SK-N-SH treated with all-trans-retinoic acid at 6 μM for 48 hours (cell line): ENCODE measurements at regions not wholly inside any gene's neighbourhood (a gene's known extent, or its start where the extent isn't known, plus 50 kb on each side); places are given as distances from the start of the nearest gene placed in this dataset.
"Not testable (repeated sequence)": the region's sequence is repeated elsewhere in the genome, so short reads cannot be mapped to it uniquely, and the experiment has no call there.

Experiments
- ATAC-seq: fragments of 200-7000 bp; cut with Tn5 transposase; 3 replicates; pipeline ENCODE4 v1.9.1; 2020; ENCODE audit warnings: mild to moderate bottlenecking, moderate library complexity
- ARNTL ChIP-seq: fragments of 450-650 bp; formaldehyde crosslinking; IDR thresholded peaks from 2 replicates; pipeline ENCODE4 v1.5.0; 2020; ENCODE audit warnings: low read depth, mild to moderate bottlenecking, moderate library complexity, borderline replicate concordance
- BACH2 ChIP-seq: fragments of 250-450 bp; sonication (Bioruptor Pico); IDR thresholded peaks from 2 replicates; pipeline ENCODE4 v1.9.0; 2021; ENCODE audit warnings: mild to moderate bottlenecking, borderline replicate concordance
- CREB5 ChIP-seq: fragments of 250-450 bp; sonication (Bioruptor Pico); IDR thresholded peaks from 2 replicates; pipeline ENCODE4 v1.5.1; 2020; ENCODE audit warnings: low read depth, mild to moderate bottlenecking, moderate library complexity
- CSDC2 ChIP-seq: fragments of 250-450 bp; sonication (Bioruptor Pico); IDR thresholded peaks from 2 replicates; pipeline ENCODE4 v1.5.0; 2020; ENCODE audit warnings: mild to moderate bottlenecking, moderate library complexity
- CSRNP3 ChIP-seq: fragments of 250-450 bp; sonication (Bioruptor Pico); IDR thresholded peaks from 2 replicates; pipeline ENCODE4 v1.5.1; 2021; ENCODE audit warnings: mild to moderate bottlenecking, moderate library complexity
- ESRRG ChIP-seq: fragments of 250-450 bp; sonication (Bioruptor Pico); IDR thresholded peaks from 2 replicates; pipeline ENCODE4 v1.6.1; 2021; ENCODE audit warnings: mild to moderate bottlenecking
- GLIS3 ChIP-seq: fragments of 250-450 bp; sonication (Bioruptor Pico); IDR thresholded peaks from 2 replicates; pipeline ENCODE4 v1.5.0; 2020; ENCODE audit warnings: mild to moderate bottlenecking, moderate library complexity
- ISL1 ChIP-seq: fragments of 250-450 bp; sonication (Bioruptor Pico); IDR thresholded peaks from 2 replicates; pipeline ENCODE4 v2.1.2; 2022; ENCODE audit warnings: mild to moderate bottlenecking, moderate library complexity
- OSR1 ChIP-seq: fragments of 250-450 bp; sonication (Bioruptor Pico); IDR thresholded peaks from 2 replicates; pipeline ENCODE4 v1.8.0; 2022; ENCODE audit warnings: moderate library complexity, mild to moderate bottlenecking, inconsistent platforms
- PATZ1 ChIP-seq: fragments of 250-450 bp; sonication (Bioruptor Pico); IDR thresholded peaks from 2 replicates; pipeline ENCODE4 v1.8.0; 2020; ENCODE audit warnings: mild to moderate bottlenecking, moderate library complexity, borderline replicate concordance
- PPARA ChIP-seq: fragments of 250-450 bp; sonication (Bioruptor Pico); IDR thresholded peaks from 2 replicates; pipeline ENCODE4 v1.5.0; 2020; ENCODE audit warnings: mild to moderate bottlenecking, borderline replicate concordance
- RARB ChIP-seq: fragments of 250-450 bp; sonication (Bioruptor Pico); IDR thresholded peaks from 2 replicates; pipeline ENCODE4 v1.8.0; 2021; ENCODE audit warnings: mild to moderate bottlenecking, moderate library complexity
- SNAI2 ChIP-seq: fragments of 250-450 bp; sonication (Bioruptor Pico); IDR thresholded peaks from 2 replicates; pipeline ENCODE4 v1.5.0; 2020; ENCODE audit warnings: mild to moderate bottlenecking, moderate library complexity
- TCF4 ChIP-seq: fragments of 250-450 bp; sonication (Bioruptor Pico); IDR thresholded peaks from 2 replicates; pipeline ENCODE4 v1.8.0; 2021; ENCODE audit warnings: mild to moderate bottlenecking, moderate library complexity, borderline replicate concordance
- TOX ChIP-seq: fragments of 250-450 bp; sonication (Bioruptor Pico); IDR thresholded peaks from 2 replicates; pipeline ENCODE4 v1.8.0; 2021; ENCODE audit warnings: mild to moderate bottlenecking, moderate library complexity, borderline replicate concordance
- ZC3H10 ChIP-seq: fragments of 250-450 bp; sonication (Bioruptor Pico); IDR thresholded peaks from 2 replicates; pipeline ENCODE4 v1.5.1; 2021; ENCODE audit warnings: mild to moderate bottlenecking, moderate library complexity
- ZFP3 ChIP-seq: fragments of 250-450 bp; sonication (Bioruptor Pico); IDR thresholded peaks from 2 replicates; pipeline ENCODE4 v1.5.0; 2020; ENCODE audit warnings: mild to moderate bottlenecking, moderate library complexity
- ZFP30 ChIP-seq: fragments of 450-650 bp; formaldehyde crosslinking; IDR thresholded peaks from 2 replicates; pipeline ENCODE4 v1.5.0; 2022; ENCODE audit warnings: mild to moderate bottlenecking, moderate library complexity
- ZNF70 ChIP-seq: fragments of 450-650 bp; formaldehyde crosslinking; IDR thresholded peaks from 2 replicates; pipeline ENCODE4 v1.5.0; 2020; ENCODE audit warnings: mild to moderate bottlenecking, moderate library complexity
- ZNF8 ChIP-seq: fragments of 450-650 bp; formaldehyde crosslinking; IDR thresholded peaks from 2 replicates; pipeline ENCODE4 v1.5.0; 2020; ENCODE audit warnings: mild to moderate bottlenecking, moderate library complexity
- TF ChIP-seq, protein P1 (sequence below): fragments of 250-450 bp; sonication (Bioruptor Pico); IDR thresholded peaks from 2 replicates; pipeline ENCODE4 v1.8.0; 2021; ENCODE audit warnings: low read depth, mild to moderate bottlenecking, moderate library complexity, borderline replicate concordance

GRCh38 chr6:144785056-144785455 is 499.9 kb downstream of the UTRN start:
- no peak for ATAC-seq
- TF ChIP-seq ARNTL (CRISPR knock-in tag) = no peak
- no peak for TF ChIP-seq ZC3H10
- TF ChIP-seq ZFP3 (CRISPR knock-in tag) = no peak
- TF ChIP-seq BACH2 (CRISPR knock-in tag) = no peak

DNA sequence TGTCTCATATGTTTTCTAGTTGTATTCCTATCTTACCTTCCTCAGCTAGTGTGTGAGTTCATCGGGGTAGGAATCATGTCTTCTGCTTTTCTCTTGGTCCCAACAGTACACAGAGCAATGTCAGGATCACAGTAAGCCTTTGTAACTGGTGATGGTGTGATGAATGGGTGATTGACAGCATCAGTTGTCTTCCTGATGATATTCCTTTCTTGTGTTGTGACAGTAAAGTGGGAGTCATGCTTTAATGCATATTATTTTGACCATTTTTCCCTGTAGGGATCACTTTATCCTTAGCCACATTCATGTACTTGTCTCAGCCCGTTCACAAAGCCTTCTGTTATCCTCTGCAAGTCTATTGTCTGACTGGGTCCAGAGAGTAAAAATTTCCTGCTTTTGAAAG is 501.7 kb downstream of the UTRN start:
- ATAC-seq = no peak
- TF ChIP-seq OSR1 = no peak
- no peak for TF ChIP-seq SNAI2 (CRISPR knock-in tag)
- no peak for TF ChIP-seq ZC3H10
- no peak for TF ChIP-seq CREB5 (CRISPR knock-in tag)
- TF ChIP-seq PPARA (CRISPR knock-in tag) = no peak
- TF ChIP-seq PATZ1 = no peak
- no peak for TF ChIP-seq TCF4 (CRISPR knock-in tag)
- TF ChIP-seq ARNTL (CRISPR knock-in tag) = no peak
- TF ChIP-seq ZNF70 = no peak
- TF ChIP-seq ISL1 (CRISPR knock-in tag) = no peak
- no peak for TF ChIP-seq RARB
- TF ChIP-seq GLIS3 (CRISPR knock-in tag) = no peak
- no peak for TF ChIP-seq ESRRG (CRISPR knock-in tag)
- TF ChIP-seq, all 23 proteins: peak for 0

GRCh38 chr6:144793744-144794143 is 508.6 kb downstream of the UTRN start:
- TF ChIP-seq CSRNP3 = no peak
- TF ChIP-seq, protein P1, sequence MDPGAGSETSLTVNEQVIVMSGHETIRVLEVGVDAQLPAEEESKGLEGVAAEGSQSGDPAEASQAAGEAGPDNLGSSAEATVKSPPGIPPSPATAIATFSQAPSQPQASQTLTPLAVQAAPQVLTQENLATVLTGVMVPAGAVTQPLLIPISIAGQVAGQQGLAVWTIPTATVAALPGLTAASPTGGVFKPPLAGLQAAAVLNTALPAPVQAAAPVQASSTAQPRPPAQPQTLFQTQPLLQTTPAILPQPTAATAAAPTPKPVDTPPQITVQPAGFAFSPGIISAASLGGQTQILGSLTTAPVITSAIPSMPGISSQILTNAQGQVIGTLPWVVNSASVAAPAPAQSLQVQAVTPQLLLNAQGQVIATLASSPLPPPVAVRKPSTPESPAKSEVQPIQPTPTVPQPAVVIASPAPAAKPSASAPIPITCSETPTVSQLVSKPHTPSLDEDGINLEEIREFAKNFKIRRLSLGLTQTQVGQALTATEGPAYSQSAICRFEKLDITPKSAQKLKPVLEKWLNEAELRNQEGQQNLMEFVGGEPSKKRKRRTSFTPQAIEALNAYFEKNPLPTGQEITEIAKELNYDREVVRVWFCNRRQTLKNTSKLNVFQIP = no peak
- no peak for TF ChIP-seq BACH2 (CRISPR knock-in tag)
- no peak for TF ChIP-seq CREB5 (CRISPR knock-in tag)
- no peak for TF ChIP-seq SNAI2 (CRISPR knock-in tag)
- TF ChIP-seq ZFP30 = no peak
- no peak for TF ChIP-seq PATZ1
- no peak for TF ChIP-seq PPARA (CRISPR knock-in tag)
- no peak for TF ChIP-seq ZNF70
- no peak for TF ChIP-seq ZC3H10
- ATAC-seq = no peak

- ATAC-seq = not testable (repeated sequence)
Observed at GRCh38 chr6:144795022-144795421, 509.9 kb downstream of the UTRN start.

- no peak for ATAC-seq
Observed at GRCh38 chr6:144796070-144796469, 510.9 kb downstream of the UTRN start.

More at GRCh38 chr6:144796070-144796469, 510.9 kb downstream of the UTRN start:
- TF ChIP-seq CSRNP3 (no peak), TCF4 (CRISPR knock-in tag) (no peak), ZNF70 (no peak), CSDC2 (CRISPR knock-in tag) (no peak), CREB5 (CRISPR knock-in tag) (no peak), PPARA (CRISPR knock-in tag) (no peak), ISL1 (CRISPR knock-in tag) (no peak), ZC3H10 (no peak), ESRRG (CRISPR knock-in tag) (no peak), TOX (CRISPR knock-in tag) (no peak), ZNF8 (CRISPR knock-in tag) (no peak), RARB (no peak), ZFP30 (no peak), OSR1 (no peak)
- TF ChIP-seq, all 23 proteins: peak for 0
